GM21526 (cell line): ENCODE measurements at regions not wholly inside any gene's neighbourhood (a gene's known extent, or its start where the extent isn't known, plus 50 kb on each side); places are given as distances from the start of the nearest gene placed in this dataset.
"Not testable (repeated sequence)": the region's sequence is repeated elsewhere in the genome, so short reads cannot be mapped to it uniquely, and the experiment has no call there.

Source experiments
- ATAC-seq: cut with Tn5 transposase; IDR thresholded peaks from one replicate; pipeline ENCODE4 v1.9.1; 2021; ENCODE audit warnings: moderate library complexity; ENCODE audit not compliant: unreplicated experiment, low FRiP score

DNA sequence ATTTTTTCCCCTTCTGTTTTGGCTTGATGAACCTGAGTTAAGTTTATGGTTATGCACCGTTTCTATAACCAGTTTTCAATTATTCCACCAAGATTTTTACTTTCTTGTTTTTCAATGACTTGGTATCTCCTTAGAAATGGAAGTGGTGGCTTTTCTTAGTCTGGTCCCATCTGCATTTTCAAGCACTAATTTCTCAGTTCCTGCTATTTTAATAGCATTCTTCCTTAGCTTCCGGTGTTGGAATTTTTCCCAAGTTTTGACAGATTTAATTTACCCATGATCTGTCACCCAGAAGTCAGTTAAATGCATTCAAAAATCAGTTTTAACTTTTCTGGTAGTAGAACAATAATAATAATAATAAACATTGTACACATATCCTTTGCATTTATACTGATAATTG is 184.6 kb upstream of the OLFM3 start:
- ATAC-seq, result no peak

DNA sequence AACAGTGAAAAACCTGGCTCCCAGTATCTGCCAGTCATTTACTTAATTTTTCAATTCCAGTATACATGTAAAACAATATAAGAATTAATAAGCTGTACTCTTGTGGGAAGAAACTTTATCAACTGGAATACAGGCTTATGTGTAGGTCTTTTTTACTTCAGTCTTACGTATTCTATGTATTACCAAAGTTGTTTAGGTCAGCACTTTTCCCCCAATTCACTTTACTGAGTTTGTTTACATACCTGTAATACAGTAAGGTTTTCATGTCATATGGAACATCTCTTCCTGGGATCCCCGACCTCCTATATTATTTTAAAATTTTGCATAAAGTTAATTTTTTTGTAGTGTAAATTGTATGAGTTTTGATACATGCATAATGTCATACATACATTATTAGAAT is 181.8 kb upstream of the OLFM3 start:
- ATAC-seq, result no peak

DNA sequence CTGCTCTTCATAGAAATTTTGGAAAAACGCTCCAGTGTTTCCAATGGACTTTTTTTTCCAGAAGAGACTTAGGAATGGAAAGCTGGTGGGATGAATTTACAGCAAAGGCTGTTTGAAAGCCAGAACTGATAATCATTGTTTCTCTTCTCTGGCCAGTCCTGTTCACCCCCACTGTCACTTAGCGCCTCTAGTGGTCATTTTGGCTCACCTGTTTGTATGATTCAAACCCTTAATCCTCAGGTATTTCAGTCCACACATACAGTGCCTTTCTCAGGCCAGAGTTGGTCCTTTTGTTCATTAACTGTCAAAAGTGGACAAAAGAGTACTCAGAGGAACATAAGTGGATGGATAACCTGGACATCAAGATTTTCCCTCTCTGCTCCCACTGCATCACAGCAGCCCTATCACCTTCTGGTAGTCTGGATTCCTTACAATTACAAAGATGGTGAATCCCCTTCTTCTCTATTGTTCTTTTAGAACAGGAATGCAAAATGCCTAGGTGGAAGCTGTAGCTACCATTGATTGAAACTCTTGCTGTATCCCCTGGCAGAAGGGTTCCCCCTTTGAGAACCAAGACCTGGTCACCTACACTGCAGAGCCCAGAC is 177.6 kb upstream of the OLFM3 start:
- ATAC-seq, result peak; percentile 84

DNA sequence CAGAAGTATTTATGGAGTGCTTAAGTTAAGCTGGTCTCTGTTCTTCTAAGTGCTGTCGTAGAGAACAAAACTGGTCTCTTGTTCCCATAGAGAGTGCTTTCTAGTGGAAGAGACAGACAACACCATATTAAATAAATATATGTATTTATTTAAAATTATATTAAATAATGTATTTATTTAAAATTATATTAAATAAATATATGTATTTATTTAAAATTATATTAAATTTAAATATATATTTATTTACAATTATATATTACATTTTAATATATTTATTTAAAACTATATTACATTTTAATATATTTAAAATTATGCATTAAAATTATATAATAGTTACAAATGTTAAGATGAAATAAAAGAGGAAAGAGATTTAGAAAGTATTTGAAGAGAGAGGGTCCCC is 175.5 kb upstream of the OLFM3 start:
- ATAC-seq, result no peak

DNA sequence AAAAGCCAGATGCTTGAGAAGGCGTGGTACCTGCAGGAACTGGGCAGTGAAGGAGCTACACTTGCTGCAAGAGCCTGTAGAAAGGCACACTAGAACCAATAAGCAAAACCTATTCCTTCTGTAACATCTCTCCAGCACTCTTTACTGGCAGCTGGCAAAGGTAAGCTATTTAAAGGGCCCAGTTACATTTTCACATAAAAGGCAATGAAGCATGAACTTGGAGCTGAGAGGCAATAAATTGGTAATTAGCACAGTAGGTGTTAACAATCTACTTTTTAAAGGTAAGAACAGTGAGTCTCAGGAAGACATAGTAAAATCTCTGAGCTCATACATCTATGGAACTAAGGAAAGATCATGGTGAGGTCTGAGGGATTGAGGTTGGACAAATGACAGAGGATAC is 167.1 kb upstream of the OLFM3 start:
- ATAC-seq, result no peak

DNA sequence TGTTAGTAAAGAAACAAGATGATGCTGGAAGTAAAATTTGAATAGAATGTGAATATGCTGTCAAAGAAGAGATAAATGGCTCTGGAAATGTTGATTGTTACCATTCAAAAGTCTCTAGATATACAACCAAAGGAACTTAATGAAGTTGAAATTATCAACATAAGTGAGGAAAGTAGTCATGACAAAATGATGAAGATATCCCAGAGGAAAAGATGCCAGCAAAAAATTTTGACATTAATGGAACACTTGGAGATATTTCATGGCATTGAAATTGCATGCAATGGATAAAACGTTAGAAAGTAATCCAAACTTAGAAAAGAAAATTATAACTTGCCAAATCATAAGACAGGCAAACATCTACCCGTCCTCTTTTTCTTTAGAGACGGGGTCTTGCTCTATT is 154.5 kb upstream of the OLFM3 start:
- ATAC-seq, result no peak

DNA sequence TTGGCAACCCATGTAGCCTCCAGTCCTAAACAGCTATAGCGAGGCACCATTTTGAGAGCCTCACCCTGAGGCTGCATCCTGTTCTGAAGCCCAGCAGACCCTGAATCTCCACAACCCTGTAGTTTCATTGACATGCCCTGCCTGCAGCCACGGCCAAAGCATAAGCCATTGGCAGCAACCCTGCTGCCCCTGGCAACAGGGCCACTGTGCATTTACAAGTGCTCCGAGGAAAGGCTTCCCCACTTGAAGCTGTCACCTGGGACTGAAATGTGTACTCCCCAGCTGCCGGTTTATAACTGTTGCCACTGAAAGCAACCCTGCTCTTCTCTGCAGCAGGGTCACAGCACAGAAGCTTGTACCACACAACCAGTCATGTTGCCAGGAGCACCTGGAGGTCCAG is 124.2 kb upstream of the OLFM3 start:
- no peak for ATAC-seq

DNA sequence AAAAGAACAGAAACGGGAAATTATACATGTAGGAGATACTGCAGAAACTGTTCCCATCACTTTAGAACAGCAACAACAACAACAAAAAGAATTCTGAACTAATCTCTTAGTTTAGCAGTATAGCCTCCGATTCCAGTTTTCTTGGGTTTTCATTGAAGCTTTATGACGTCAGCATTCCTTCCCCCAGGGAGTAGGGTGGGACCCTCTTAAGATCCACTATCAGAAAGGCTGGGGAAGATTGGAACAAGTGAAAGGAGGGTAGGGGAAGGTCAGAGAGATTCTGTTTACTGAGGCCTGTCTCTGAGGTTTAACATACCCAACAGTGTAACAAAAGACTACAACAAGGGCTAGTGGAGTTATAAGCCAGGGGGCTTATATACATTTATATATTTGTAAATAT is 121.4 kb upstream of the OLFM3 start:
- no peak for ATAC-seq

DNA sequence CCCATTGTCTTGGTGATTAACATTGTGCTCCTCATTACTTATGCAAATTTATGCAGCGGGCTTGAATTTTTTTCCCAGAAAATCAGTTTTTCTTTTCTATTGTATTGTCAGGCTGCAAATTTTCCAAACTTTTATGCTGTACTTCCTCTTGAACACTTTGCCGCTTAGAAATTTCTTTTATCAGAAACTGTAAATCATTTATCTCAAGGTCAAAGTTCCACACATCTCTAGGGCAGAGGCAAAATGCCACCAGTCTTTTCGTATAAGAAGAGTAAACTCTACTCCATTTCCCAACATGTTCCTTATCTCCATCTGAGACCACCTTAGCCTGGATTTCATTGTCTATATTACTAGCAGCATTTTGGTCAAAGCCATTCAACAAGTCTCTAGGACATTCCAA is 113.9 kb upstream of the OLFM3 start:
- no peak for ATAC-seq

DNA sequence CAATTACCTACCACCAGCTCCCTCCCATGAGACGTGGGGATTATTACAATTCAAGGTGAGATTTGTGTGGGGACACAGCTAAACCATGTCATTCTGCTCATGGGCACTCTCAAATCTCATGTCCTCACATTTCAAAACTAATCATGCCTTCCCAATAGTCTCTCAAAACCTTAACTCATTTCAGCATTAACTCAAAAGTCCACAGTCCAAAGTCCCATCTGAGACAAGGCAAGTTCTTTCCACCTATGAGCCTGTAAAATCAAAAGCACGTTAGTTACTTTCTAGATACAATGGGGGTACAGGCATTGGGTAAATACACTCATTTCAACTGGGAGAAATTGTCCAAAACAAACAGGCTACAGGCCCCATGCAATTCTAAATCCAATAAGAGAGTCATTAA is 112.8 kb upstream of the OLFM3 start:
- ATAC-seq, result not testable (repeated sequence)

DNA sequence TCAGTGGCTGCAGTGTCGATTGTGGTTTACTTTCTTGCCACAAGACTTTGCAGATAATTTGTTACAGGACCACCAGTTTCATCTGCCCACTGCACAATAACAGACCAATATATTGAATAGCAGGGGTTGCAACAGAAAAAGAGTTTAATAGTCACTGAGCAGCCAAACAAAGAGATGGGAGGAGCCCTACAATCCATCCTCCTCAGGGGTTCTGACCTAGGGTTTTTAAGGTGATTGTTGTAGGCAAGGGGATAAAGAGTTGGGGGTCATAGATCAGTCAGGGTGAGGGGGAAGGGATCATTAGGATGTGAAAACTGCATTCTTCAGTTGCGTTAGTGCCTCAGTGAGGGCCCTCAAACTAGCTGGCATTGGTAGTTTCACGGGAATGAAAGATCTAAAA is 110.7 kb upstream of the OLFM3 start:
- no peak for ATAC-seq

DNA sequence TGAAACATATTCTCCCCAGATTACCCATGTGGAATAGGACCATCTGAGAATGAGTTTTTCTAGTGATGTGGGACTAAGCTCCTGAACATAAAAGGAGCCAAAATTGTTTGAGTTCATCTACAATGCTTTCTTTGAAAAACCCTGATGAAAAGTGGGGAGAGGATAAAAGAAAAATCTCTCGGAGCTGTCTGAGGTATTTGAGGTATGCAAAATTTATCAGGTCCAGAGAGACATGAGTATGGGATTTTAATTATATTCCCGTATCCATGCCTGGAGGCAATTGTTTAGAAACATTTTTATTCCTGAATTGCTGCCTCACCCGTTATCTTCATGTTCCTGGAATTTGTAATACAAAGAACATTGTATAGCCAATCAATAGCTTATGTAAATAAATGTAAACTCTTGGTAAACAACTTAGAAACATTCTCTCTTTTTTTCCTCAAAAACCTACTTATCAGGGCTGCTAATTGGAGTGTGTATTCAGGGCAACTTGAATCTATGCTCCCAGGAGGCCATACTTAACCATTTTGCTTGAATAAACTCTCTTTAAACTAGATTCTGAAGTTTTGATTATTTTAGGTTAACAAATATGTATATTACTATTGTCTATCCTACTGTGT is 109.3 kb upstream of the OLFM3 start:
- ATAC-seq, result no peak

DNA sequence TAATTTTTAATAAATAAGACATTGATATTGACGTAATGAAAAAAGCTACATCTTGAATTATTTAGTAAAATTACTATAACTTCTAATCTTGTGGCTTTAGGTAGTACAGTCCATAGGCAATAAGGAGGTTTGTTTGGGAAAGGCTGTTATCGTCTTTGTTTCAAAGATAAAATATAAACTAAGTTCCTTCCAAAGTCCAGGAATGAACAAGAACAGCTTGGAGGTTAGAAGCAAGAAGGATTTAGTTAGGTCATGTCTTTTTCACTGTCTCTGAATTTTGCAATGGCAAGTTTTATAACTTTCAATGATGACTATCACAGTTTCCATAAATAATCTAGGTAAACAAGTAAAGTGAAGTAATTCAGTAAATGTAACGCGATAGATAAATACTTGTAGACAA is 106.9 kb upstream of the OLFM3 start:
- ATAC-seq, result no peak

DNA sequence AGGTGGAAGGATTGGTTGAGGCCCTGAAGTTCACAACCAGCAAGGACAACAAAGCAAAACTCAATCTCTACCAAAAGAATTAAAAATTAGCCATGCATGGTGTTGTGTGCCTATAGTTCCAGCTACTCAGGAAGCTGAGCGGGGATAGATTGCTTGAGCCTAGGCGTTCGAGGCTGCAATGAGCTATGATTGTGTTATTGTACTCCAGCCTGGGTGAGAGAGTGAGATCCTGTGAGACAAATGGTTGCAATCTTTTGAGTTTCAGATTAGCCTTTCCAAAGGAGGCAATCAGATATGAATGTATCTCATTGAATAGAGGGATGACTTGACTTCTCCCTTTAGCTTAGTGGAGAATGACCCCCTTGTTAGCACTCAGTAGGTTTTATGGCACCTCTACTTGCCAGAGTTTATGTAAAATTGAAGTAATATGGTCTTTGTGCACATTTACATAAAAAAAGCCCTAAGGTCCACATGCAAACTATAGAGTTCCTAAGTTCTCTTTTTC is 105.6 kb upstream of the OLFM3 start:
- ATAC-seq, result no peak

DNA sequence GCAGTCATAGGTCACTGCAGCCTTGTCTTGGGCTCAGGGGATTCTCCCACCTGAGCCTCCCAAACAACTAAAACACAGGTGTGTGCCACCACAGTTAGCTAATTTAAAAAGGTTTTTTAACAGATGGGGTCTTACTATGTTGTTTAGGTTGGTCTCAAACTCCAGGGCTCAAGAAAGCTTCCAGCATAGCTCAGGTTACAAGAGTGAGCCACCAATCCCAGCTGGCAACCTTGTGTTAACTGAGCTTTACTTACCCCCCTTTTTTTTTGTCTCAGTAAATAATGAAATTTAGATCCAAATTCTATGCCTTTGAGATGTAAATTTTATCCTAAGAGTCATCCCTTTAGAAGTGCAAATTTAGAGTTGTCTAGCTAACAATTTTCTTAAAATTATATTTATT is 103.9 kb upstream of the OLFM3 start:
- ATAC-seq, result no peak

DNA sequence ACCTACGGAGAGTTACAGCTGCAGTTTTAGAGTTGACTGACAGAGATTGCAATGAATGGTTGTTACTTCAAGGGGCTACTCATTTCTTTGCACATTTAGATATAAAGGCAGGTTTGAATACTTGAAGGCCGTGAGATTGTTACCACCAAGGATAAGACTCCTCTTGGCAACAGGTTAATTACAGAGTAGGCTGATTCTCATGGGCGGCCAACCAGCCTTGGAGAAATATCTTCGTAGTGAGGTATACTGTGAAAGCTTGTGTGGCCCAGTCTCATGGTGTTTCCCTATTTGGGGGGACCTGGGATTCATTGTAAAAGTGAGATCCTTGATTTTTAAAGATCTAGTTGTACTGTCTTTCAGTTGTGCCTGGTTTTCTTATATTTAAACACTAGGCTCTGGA is 103.2 kb upstream of the OLFM3 start:
- ATAC-seq, result no peak

DNA sequence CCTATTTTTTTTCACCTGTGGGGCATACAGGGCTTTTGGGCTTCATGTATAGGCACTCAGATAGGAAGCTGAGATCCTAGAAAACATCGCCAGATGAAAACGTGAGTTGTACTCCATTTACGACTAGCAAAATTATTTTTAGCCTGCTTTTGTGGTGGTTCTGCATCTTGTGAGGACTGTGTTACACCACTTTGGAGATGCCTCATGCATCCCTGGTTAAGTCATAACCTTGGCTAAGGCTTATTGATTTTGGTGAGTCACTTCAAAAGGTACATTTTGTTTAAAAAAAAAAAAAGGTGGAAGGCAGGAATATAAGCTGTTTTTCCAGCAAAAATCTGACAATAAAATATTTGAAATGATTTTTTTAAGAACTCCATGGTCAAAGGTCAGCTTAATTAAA is 101.8 kb upstream of the OLFM3 start:
- ATAC-seq, result no peak

DNA sequence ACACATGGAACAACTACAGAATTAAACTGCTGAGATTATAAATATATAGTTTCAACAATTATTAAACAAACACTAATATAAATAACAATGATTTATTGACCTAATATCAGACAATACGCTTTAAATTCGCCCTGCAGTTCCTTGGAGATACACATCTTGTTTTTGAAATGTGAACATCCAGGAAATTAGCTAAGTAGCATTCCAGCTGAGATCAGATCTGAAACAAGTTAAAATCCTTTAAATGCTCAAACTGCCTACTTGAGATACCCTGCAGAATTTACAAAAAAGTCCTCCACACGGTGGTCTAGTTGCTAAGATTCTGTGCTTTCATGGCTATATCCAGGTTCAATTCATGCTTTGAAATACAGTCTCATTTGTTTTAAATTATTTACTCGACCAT is 101.4 kb upstream of the OLFM3 start:
- ATAC-seq, result no peak

DNA sequence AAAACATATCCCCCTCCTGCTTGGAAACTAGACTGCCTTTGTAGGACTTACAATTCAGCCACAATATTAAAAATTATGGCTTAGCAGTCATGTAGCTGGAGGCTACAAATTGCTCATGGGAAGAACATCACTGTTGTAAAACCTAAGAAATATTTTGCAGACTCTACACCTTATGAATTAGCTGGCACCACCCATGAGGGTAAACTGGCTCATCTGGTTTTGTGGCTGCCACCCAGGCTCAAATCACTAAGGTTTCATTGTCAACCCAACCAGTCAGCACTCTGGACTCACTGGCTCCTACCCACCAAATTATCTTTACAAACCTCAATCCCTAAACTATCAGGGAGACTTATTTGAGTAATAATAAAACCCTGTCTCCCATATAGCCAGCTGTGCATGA is 100.7 kb upstream of the OLFM3 start:
- no peak for ATAC-seq

DNA sequence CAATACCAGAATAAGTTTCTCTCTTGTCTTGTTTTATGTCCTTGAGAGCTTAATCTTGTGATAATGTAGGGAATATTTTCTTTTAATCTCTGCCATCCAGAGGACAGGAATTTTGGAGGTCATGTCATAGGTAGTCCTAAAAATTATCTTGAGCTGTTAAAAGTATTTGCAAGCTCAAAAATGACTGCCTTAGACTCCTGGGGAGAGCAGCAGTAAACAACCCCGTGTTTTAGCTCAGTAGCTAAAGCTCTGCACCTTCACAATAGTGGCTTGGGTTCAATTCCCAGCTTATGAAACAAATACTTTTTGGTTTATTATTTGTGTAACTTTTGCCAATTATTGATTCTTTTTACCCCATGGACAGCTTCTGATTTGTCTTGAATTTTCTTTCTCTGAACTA is 99.4 kb upstream of the OLFM3 start:
- no peak for ATAC-seq

DNA sequence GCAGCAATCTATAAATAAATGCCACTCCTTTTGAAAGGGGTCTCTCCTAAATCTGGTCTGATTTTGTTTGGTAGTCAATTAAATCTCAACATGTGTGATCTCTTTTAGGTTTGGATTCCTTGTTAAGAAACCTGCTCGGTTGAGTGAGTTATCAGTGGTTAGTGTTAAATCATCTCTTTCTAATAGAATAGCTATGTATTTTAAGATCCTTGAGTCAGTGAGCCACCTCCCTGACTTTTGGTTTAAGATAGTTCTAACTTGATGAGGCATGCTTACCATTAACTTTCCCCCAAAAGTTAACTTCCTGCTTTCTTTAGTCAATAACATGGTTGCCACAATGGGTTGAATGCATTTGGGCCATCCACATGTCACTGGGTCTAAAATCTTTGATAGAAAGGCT is 93.1 kb upstream of the OLFM3 start:
- no peak for ATAC-seq

DNA sequence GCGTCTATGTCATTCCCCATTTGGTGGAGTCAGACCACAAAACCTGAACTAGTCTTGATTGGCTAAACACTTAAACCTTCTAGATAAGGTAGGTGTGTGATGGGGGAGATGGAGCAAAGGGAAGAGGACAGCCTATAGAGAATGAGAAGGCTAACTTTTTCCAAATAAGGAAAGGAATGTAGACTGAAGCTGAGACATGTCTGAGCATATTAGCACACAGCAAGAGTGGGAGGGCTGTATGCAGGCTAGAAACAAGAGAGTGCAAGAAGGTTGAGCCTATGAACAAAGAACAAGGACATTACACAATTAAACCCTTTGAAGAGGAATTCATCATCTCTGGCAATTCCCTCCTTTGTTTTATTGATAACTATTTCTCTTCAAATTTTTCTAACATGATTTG is 89.2 kb upstream of the OLFM3 start:
- no peak for ATAC-seq
